GM19372 (cell line): ENCODE measurements at regions not wholly inside any gene's neighbourhood (a gene's known extent, or its start where the extent isn't known, plus 50 kb on each side); places are given as distances from the start of the nearest gene placed in this dataset.
A peak's percentile ranks its signal among the peaks of the same experiment; 100 is the strongest.
"Not testable (repeated sequence)": the region's sequence is repeated elsewhere in the genome, so short reads cannot be mapped to it uniquely, and the experiment has no call there.

ENCODE experiments used
- ATAC-seq: cut with Tn5 transposase; IDR thresholded peaks from one replicate; pipeline ENCODE4 v1.9.1; 2021; ENCODE audit warnings: mild to moderate bottlenecking, low read depth, moderate library complexity; ENCODE audit not compliant: unreplicated experiment

DNA sequence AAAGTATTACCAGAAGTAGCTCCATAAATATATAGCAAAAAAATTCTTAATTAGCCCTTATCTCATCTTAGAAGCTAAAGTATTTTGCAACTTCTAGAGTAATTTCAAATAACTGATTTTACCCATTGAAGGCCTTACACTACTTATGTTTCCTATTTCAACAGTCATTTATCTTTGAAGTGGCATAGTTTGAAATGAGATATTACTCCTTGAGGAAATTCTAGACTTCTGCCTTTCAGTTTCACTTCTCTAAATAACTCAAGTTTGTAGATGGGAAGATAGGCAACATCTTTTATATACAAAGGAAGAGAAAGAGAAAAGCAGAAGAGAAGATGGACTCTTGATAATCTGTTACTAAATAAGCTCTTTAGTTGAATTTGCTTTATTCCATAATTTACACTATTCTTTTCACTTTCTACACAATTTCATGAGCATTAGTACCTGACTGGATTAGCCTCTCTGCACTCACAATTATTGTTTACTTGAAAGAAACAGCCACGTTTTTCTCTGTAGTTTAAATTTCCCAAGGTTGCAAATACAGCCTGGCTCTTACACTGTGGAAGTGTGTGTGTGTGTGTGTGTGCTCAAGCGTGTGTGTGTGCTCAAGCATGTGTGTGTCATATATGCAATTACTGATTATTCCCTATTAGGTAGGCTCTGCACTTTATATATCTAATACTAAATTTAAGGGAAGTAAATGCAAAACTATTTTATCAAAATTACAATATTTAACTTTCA is 60.6 kb upstream of the EMB start:
- ATAC-seq: peak; percentile 97

GRCh38 chr5:50513028-50513457 is 72.0 kb upstream of the EMB start:
- ATAC-seq: not testable (repeated sequence)

DNA sequence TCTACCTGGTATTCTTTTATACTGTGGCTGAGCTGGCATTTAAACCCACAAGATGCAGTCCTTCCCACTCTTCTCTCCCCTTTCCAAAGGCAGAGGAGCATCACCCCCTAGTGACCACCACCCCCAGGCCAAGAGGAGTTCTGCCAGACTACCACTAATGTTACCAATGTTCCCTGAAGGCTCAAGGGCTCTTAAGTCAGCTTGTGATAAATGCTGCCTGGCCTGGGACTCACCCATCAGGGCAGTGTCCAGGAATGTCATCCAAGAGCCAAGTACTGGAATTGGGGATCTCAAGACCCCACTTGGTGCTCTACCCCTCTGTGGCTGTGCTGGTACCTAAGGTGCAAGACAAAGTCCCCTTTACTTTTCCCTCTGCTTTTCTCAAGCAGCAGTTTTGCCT is 80.0 kb upstream of the EMB start:
- ATAC-seq: not testable (repeated sequence)

DNA sequence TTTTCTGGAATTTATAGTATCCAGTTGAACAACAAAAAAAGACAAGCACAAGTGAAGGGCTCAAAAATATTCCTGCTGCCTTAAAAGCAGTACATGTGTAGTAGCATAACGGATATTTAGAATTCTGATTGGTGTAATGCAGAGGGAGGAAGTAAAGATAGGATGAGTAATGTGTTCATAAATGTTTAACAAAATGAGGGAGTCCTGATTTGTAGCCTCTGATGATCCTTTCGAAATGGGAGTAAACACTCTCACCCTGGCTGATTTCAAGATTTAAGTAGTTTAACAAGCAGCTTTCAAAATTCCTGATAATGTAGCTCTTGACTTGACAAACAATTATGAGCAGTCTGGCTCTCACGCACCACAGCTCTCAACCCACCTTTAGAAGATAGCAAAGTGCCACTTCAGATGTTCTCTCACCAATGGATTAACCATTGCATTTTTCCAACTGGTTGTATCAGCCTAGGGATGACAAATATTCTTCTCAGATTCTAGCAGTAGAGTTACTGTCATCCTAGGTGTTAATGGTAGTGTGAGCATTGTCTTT is 86.5 kb upstream of the EMB start:
- ATAC-seq: not testable (repeated sequence)

DNA sequence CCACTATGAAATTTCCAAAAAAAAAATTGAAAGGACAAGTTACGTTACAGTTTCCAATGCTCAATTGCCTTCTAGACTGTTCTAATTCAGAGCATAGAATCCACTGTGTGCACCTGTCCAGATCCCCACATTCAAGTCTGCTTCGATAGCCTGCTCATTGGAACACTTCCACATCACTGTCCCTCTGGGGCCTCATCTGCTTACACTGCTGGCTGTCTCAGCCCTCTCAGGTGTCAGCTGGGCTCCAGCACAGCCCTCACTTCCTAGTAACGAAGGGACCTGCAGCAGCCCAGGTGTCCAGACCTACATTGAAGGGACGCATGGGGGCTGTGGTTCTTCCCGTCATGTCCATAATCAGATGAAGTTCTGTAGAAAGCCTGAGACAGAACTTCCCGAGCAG is 94.3 kb upstream of the EMB start:
- no peak for ATAC-seq

- not testable (repeated sequence) for ATAC-seq
Observed at GRCh38 chr5:50537534-50537933, 96.4 kb upstream of the EMB start.

GRCh38 chr5:50547303-50547702 is 106.2 kb upstream of the EMB start:
- ATAC-seq: peak; percentile 92

DNA sequence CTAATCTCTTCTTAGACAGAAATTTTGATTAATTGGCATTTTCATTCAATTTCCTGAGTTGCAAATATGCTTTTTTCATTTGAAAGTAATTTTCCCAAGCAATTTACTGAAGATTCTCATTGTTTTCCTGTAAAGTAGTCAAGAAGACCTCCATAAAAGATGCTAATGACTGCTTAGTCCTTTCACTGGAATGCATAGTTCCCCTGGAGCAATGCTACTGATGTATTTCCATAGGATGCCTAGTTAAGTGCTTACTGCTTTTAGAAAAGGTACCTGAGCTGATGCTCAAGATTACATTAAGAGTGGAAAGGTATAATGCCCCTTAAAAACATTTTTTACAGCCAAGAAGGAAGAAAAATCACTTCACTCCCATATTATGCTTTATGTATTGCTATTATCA is 109.2 kb upstream of the EMB start:
- ATAC-seq: no peak

DNA sequence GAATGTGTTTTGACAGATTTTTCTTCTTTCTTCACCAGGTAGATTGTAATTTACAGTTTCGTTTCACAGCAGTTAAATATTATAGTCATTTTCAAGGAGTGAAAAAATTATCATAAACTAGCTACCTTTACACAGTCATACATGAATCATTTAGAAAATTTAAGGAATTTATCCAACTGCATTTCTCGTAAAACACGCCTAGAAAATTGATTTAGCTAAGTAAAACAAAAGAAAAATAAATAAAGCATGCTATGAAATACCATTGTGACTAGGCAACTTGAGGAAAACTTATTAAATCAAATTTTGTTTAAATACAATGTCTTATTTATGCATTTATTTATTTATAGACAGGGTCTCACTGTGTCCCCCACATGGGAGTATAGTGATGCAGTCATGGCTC is 109.9 kb upstream of the EMB start:
- no peak for ATAC-seq

DNA sequence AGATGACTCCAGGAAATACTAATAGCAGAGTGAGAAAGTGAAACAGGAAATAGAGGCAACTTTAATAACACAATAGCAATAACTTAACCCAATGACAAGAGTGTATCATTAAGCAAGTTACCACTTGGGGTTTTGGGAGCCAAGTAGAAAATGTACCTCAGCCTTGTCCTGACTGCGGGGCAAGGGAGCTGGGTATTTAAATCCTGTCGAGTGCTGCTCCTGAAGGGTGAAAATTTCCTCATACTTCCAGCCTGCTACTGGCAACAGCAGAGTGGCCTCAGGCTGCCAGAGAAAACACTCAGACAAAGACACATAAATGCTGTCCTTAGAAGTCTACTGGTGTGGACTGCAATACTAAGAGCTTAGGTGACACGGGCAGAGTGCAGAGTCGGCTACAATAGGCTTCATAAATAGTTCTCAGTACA is 112.5 kb upstream of the EMB start:
- no peak for ATAC-seq

- ATAC-seq: not testable (repeated sequence)
Observed at GRCh38 chr5:50558640-50559039, 107.8 kb upstream of the PARP8 start.

- no peak for ATAC-seq
Observed at GRCh38 chr5:50559955-50560354, 106.5 kb upstream of the PARP8 start.

- ATAC-seq: no peak
Observed at GRCh38 chr5:50562694-50563093, 103.7 kb upstream of the PARP8 start.

DNA sequence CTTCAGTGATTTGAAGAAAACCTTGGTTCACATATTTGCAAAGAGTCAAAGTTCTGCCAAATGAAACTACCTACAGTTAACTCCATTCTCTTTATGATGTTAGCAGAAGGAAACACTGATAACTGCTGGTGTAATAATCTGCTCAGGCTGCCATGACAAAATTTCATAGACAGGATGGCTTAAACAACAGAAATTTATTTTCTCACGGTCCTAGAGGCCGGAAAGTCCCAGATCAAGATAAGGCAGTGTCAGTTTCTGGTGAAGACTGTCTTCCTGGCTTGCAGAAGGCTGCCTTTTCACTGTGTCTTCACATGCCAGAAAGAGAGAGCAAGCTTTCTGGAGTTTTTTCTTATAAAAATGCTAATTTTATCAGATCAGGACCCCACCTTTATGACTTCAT is 102.4 kb upstream of the PARP8 start:
- ATAC-seq: peak; percentile 73

- ATAC-seq: no peak
Observed at GRCh38 chr5:50564558-50564957, 101.9 kb upstream of the PARP8 start.

GRCh38 chr5:50574121-50574520 is 92.3 kb upstream of the PARP8 start:
- no peak for ATAC-seq

- no peak for ATAC-seq
Observed at GRCh38 chr5:50575740-50576139, 90.7 kb upstream of the PARP8 start.

DNA sequence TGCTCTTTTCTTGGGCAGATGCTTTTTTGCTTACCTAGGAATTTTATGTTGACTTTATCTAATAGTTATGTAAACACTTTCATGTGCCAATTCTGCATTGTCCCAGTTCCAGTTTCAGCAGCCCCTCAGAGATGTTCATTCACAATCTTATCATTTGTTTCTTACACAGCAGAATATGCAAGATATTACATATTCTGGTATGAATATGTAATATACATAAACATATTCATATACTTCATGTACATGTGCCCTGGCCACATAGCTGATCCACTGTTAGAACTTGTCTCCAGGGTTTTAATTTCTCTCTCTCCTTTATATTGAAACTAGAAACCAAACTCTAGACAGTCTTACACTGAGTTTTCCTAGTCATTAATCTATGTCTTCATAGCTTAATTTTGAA is 90.2 kb upstream of the PARP8 start:
- no peak for ATAC-seq

GRCh38 chr5:50576686-50577256 is 89.7 kb upstream of the PARP8 start:
- ATAC-seq: no peak

DNA sequence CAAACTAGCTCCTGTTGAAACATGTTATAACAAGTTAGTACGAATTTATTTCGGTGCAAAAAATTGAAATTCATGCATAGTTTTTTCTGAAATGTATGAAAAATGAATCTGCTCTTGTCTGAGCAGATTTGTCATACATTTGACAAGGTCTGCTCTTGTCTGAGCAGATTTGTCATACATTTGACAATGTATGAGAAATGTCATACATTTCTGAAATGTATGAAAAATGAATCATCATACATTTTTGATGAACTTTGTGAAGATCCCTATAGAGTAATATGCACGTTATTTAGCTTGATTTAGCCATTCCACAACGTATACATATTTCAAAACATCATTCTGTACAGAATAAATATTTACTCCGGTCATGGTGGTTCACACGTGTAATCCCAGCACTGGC is 85.9 kb upstream of the PARP8 start:
- no peak for ATAC-seq

DNA sequence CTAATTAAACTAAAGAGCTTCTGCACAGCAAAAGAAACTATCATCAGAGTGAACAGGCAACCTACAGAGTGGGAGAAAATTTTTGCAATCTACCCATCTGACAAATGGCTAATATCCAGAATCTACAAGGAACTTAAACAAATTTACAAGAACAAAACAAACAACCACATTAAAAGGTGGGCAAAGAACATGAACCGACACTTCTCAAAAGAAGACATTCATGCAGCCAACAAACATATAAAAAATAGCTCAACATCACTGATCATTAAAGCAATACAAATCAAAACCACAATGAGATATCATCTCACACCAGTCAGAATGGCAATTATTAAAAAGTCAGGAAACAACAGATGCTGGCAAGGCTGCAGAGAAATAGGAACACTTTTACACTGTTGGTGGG is 84.6 kb upstream of the PARP8 start:
- not testable (repeated sequence) for ATAC-seq

DNA sequence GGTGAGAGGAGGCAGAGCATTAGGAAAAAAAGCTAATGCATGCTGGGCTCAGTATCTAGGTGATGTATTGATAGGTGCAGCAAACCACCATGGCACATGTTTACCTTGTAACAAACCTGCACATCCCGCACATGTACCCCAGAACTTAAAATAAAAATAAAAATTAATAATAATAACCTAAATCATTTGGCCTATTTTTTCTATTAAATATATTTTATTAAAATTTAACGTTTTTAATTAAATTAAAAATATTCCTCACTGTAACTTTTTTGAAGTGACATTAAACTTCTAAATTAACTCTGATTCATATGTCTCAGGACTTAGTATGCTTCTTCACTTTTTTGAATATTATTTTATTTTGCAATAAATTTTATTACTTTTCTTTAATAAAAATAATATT is 83.7 kb upstream of the PARP8 start:
- no peak for ATAC-seq
